ENCODE measurements at regions not wholly inside any gene's neighbourhood (a gene's known extent, or its start where the extent isn't known, plus 50 kb on each side); places are given as distances from the start of the nearest gene placed in this dataset.

DNA sequence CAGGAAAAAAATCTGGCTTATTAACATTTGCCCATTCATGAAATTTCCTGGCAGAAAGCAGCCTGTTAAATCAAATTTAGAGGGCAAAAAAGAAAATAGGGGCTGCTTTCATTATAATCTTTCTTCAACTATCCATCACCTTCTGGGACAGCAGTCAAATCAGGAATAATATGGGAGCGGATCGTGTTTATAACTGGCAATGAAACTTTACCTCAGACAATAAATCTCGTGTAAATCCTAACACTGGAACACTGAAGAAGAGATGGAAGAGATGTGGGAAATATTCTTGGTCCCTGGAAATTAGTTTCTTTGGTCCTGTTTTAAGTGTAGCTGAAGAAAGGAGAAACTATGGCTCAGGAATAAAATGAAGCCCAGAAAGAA is 77.5 kb upstream of the SERTAD2 start:
- TF ChIP-seq RXRA (IDR thresholded peaks at IDR 0.05; ENCODE audit: insufficient read depth, low read depth, low read length), result no peak
- no peak for TF ChIP-seq NRF1 (IDR thresholded peaks at IDR 0.05; ENCODE audit: low read depth, low read length)
- TF ChIP-seq ASH2L (IDR thresholded peaks at IDR 0.05; ENCODE audit: low read length), result no peak
- no peak for TF ChIP-seq POLR2AphosphoS5 (IDR thresholded peaks at IDR 0.05; ENCODE audit: low read depth, low read length)
- no peak for TF ChIP-seq POLR2A (IDR thresholded peaks at IDR 0.05; ENCODE audit: control extremely low read depth in 1 of 2, low read depth in 2 of 2, low read length in 2 of 2)
- TF ChIP-seq, protein P1, sequence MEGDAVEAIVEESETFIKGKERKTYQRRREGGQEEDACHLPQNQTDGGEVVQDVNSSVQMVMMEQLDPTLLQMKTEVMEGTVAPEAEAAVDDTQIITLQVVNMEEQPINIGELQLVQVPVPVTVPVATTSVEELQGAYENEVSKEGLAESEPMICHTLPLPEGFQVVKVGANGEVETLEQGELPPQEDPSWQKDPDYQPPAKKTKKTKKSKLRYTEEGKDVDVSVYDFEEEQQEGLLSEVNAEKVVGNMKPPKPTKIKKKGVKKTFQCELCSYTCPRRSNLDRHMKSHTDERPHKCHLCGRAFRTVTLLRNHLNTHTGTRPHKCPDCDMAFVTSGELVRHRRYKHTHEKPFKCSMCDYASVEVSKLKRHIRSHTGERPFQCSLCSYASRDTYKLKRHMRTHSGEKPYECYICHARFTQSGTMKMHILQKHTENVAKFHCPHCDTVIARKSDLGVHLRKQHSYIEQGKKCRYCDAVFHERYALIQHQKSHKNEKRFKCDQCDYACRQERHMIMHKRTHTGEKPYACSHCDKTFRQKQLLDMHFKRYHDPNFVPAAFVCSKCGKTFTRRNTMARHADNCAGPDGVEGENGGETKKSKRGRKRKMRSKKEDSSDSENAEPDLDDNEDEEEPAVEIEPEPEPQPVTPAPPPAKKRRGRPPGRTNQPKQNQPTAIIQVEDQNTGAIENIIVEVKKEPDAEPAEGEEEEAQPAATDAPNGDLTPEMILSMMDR (IDR thresholded peaks at IDR 0.05; ENCODE audit: control extremely low read depth in 1 of 3, insufficient read depth in 1 of 3, low read depth in 1 of 3, low read length in 3 of 3), result no peak

All from H1 (cell line).